ENCODE measurements at regions not wholly inside any gene's neighbourhood (a gene's known extent, or its start where the extent isn't known, plus 50 kb on each side); places are given as distances from the start of the nearest gene placed in this dataset.

DNA sequence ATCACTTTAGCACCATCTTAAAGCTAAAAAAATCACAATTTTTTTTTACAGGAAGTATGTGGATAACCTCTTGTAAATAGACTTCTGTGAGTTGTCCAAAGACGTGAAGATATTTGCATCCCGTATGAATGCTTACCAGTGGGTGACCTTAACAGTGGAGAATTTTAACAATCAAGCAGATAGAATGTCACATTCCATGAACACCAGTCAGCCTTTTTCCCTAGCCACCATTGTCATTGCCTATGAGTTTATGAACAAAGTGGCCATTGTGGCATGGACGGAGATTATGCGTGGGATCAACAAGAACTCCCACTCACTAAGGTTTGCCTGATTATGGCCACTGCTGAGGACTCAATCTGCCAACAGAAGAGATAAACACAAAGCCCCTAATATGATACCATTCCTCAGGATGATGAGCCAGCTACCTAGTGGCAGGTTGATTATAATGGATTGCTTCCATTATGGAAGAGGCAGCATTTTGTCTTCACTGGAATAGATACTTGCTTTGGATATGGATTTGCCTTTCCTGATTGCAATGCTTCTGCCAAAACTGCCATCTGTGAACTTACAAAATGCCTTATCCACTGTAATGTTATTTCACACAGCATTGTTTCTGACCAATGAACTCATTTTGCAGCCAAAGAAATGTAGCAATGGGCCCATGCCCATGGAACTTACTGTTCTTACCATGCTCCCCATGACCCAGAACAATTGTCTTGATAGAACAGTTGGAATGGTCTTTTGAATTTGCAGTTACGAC lies 830.9 kb upstream of the NDST4 start:
- TF ChIP-seq, protein P1, sequence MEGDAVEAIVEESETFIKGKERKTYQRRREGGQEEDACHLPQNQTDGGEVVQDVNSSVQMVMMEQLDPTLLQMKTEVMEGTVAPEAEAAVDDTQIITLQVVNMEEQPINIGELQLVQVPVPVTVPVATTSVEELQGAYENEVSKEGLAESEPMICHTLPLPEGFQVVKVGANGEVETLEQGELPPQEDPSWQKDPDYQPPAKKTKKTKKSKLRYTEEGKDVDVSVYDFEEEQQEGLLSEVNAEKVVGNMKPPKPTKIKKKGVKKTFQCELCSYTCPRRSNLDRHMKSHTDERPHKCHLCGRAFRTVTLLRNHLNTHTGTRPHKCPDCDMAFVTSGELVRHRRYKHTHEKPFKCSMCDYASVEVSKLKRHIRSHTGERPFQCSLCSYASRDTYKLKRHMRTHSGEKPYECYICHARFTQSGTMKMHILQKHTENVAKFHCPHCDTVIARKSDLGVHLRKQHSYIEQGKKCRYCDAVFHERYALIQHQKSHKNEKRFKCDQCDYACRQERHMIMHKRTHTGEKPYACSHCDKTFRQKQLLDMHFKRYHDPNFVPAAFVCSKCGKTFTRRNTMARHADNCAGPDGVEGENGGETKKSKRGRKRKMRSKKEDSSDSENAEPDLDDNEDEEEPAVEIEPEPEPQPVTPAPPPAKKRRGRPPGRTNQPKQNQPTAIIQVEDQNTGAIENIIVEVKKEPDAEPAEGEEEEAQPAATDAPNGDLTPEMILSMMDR (IDR thresholded peaks at IDR 0.05; ENCODE audit: borderline replicate concordance, insufficient read depth, low read depth, low read length) = no peak
- H3K4me3 ChIP-seq (ENCODE audit: low read depth, low read length) = no peak overlapping the region

DNA sequence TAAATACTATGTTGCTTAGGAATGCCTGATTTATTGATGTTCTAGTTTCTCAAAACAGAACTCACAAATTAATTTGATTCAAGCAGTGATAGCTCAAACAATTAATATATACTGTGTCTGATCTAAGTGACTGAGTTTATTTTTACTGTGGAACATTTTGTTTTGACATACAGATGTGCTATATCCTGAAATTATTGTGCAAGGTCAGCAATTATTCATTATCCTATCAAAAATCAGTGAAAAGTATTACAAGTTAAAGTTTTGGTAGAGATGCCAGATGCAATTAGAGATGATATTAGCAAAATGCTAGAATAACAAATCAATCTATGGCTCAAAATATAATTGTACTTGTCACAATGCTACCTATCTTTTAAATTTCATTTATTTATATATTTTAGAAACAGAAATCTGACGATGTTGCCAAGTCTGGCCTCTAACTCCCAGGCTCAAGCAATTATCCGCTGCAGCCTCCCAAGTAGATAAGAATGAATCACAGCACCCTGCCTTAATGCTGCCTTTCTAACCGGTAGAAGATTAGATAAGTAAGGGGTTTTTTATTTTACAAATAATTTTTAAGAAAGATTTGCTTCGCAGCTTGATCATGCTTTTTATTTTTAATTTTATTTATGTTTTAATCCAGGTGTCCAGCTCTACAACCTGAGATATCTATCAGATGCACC lies 825.5 kb upstream of the NDST4 start:
- TF ChIP-seq, protein P1 (IDR thresholded peaks at IDR 0.05; ENCODE audit: borderline replicate concordance, insufficient read depth, low read depth, low read length) = no peak
- H3K4me3 ChIP-seq (ENCODE audit: low read depth, low read length) = no peak overlapping the region

DNA sequence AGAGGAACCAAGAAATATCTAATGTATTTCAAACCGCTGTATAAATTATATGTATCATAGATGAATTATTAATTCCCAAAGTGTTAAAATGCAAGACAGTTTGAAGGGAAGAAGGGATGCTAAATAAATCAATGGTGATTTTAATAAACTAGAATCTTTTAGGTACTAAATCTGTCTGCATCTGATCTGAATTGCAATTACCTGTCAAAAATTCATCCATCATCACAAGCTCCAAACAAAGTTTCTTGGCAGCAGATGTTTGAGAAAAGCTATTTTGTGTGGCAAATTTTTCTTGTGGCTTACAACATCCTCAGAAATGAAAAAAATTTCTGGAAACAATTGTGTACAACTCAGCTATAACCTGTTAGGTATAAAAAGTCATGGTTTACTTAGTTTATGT lies 816.0 kb upstream of the NDST4 start:
- TF ChIP-seq, protein P1 (IDR thresholded peaks at IDR 0.05; ENCODE audit: borderline replicate concordance, insufficient read depth, low read depth, low read length) = no peak
- no peak overlapping the region for H3K4me3 ChIP-seq (ENCODE audit: low read depth, low read length)

DNA sequence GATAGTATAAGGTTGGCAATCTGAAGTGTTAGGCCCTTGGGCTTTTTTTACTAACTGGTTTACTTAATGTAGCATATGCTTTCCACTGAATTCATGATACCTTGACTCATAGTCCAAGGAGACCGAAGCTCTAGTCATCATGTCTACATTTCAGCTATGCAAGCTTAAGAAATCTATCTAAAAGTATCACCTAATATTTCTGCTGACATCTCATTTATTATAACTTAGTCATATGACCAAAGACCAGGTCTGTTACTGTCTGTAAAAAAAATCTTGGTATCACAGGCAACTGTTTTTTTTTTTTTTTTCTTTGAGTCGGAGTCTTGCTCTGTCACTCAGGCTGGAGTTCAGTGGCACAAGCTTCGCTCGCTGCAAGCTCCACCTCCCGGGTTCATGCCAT lies 814.0 kb upstream of the NDST4 start:
- H3K4me3 ChIP-seq (ENCODE audit: low read depth, low read length) = no peak overlapping the region
- TF ChIP-seq, protein P1 (IDR thresholded peaks at IDR 0.05; ENCODE audit: borderline replicate concordance, insufficient read depth, low read depth, low read length) = no peak

DNA sequence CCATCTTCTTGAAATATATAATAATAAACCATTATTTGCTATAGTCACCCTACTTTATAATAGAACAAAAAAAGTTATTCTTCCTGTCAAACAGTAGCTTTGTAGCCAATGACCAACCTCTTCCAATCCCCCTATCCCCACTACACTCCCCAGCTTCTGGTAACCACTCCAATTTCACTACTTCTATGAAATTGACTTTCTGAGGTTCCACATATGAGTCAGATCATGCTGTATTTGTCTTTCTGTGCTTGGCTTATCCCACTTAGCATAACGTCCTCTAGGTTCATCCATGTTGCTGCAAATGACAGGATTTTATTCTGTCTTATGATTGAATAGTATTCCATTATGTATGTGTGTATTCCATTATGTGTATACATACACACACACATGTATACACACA lies 809.7 kb upstream of the NDST4 start:
- H3K4me3 ChIP-seq (ENCODE audit: low read depth, low read length) = no peak overlapping the region
- TF ChIP-seq, protein P1 (IDR thresholded peaks at IDR 0.05; ENCODE audit: borderline replicate concordance, insufficient read depth, low read depth, low read length) = no peak

DNA sequence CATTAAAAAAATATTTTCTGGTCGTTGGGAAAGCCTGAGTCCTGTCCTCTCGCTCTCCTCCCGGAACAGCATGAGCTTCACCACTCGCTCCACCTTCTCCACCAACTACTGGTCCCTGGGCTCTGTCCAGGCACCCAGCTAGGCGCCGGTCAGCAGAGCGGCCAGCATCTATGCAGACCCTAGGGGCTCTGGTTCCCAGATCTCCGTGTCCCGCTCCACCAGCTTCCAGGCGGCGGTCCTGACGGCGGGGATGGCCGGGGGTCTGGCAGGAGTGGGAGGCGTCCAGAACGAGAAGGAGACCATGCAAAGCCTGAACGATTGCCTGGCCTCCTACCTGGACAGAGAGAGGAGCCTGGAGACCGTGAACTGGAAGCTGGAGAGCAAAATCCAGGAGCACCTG lies 807.2 kb upstream of the NDST4 start:
- no peak overlapping the region for H3K4me3 ChIP-seq (ENCODE audit: low read depth, low read length)
- TF ChIP-seq, protein P1 (IDR thresholded peaks at IDR 0.05; ENCODE audit: borderline replicate concordance, insufficient read depth, low read depth, low read length) = no peak

DNA sequence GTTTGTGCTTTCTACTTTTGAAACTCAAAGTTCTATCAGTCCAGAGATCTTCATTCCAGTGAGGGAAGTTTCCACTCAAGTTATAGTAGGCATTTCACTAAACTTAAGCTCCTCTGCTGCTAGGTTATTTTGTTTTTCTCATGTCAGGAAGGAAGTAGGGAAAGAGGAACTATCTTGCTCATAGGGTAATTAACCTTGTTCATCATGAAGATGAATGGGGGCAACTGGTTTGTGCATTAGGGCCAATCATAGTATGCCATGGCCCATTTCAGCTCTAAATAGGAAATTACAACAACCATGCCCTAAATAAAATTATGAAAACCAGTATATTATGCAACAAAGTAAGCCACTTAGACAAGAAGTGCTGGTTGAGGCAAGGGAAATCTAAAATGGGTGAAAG lies 804.7 kb upstream of the NDST4 start:
- TF ChIP-seq, protein P1 (IDR thresholded peaks at IDR 0.05; ENCODE audit: borderline replicate concordance, insufficient read depth, low read depth, low read length) = no peak

More for the DNA sequence above, 804.7 kb upstream of the NDST4 start:
- no peak overlapping the region for H3K4me3 ChIP-seq (ENCODE audit: low read depth, low read length)

Measured in GM12875 (cell line).